WTC11 (cell line): ENCODE measurements at regions not wholly inside any gene's neighbourhood (a gene's known extent, or its start where the extent isn't known, plus 50 kb on each side); places are given as distances from the start of the nearest gene placed in this dataset.

Experiments
- ATF2 ChIP-seq: sonication (generic); formaldehyde crosslinking; IDR thresholded peaks from 2 replicates; pipeline ENCODE4 v1.8.1; 2022; ENCODE audit warnings: low read depth, missing genetic modification reagents, borderline replicate concordance
- CBFB ChIP-seq: sonication (generic); formaldehyde crosslinking; IDR thresholded peaks from 2 replicates; pipeline ENCODE4 v1.8.1; 2022; ENCODE audit warnings: mild to moderate bottlenecking, low read depth, missing genetic modification reagents
- CREB1 ChIP-seq: sonication (generic); formaldehyde crosslinking; IDR thresholded peaks from 2 replicates; pipeline ENCODE4 v1.8.0; 2023; ENCODE audit warnings: mild to moderate bottlenecking, missing genetic modification reagents
- CTCF ChIP-seq: fragments of 200-600 bp; IDR thresholded peaks from 2 replicates; pipeline ENCODE4 v1.8.0; 2022; ENCODE audit warnings: antibody characterized with exemption
- HMGXB4 ChIP-seq: sonication (generic); formaldehyde crosslinking; IDR thresholded peaks from 2 replicates; pipeline ENCODE4 v1.8.1; 2023; ENCODE audit warnings: mild to moderate bottlenecking, moderate library complexity, missing genetic modification reagents
- IRF2 ChIP-seq: sonication (generic); formaldehyde crosslinking; IDR thresholded peaks from 2 replicates; pipeline ENCODE4 v1.8.0; 2022; ENCODE audit warnings: low read depth, missing genetic modification reagents, borderline replicate concordance
- JAZF1 ChIP-seq: fragments of 250-450 bp; sonication (Bioruptor Pico); IDR thresholded peaks from 2 replicates; pipeline ENCODE4 v1.9.0; 2021; ENCODE audit warnings: moderate library complexity, mild to moderate bottlenecking, inconsistent platforms
- MLX ChIP-seq: sonication (generic); formaldehyde crosslinking; IDR thresholded peaks from 2 replicates; pipeline ENCODE4 v1.8.1; 2023; ENCODE audit warnings: mild to moderate bottlenecking, missing genetic modification reagents, moderate library complexity
- PRDM15 ChIP-seq: sonication (generic); formaldehyde crosslinking; IDR thresholded peaks from 2 replicates; pipeline ENCODE4 v1.8.0; 2022; ENCODE audit warnings: missing genetic modification reagents
- RELA ChIP-seq: sonication (generic); formaldehyde crosslinking; IDR thresholded peaks from 2 replicates; pipeline ENCODE4 v1.8.1; 2022; ENCODE audit warnings: missing genetic modification reagents, mild to moderate bottlenecking, borderline replicate concordance
- ZNF138 ChIP-seq: sonication (generic); formaldehyde crosslinking; conservative IDR thresholded peaks from 2 replicates; pipeline ENCODE4 v1.8.1; 2022; ENCODE audit warnings: mild to moderate bottlenecking, moderate library complexity, missing genetic modification reagents
- ZNF263 ChIP-seq: sonication (generic); formaldehyde crosslinking; IDR thresholded peaks from 2 replicates; pipeline ENCODE4 v1.8.1; 2022; ENCODE audit warnings: low read depth, mild to moderate bottlenecking, moderate library complexity, missing genetic modification reagents
- ZNF423 ChIP-seq: fragments of 250-450 bp; sonication (Bioruptor Pico); IDR thresholded peaks from 2 replicates; pipeline ENCODE4 v2.1.2; 2022; ENCODE audit warnings: mild to moderate bottlenecking, moderate library complexity

- TF ChIP-seq CTCF (no peak), JAZF1 (CRISPR knock-in tag) (no peak), ZNF423 (CRISPR knock-in tag) (no peak), ATF2 (no peak), IRF2 (CRISPR knock-in tag) (no peak), ZNF138 (CRISPR knock-in tag) (no peak), PRDM15 (CRISPR knock-in tag) (no peak), HMGXB4 (CRISPR knock-in tag) (no peak), CBFB (CRISPR knock-in tag) (no peak), CREB1 (CRISPR knock-in tag) (no peak), RELA (CRISPR knock-in tag) (no peak), MLX (CRISPR knock-in tag) (no peak), ZNF263 (CRISPR knock-in tag) (no peak)
Measured at GRCh38 chr5:172503925-172504700, 49.8 kb upstream of the SH3PXD2B start.
